GM12878 (cell line): ENCODE measurements at regions not wholly inside any gene's neighbourhood (a gene's known extent, or its start where the extent isn't known, plus 50 kb on each side); places are given as distances from the start of the nearest gene placed in this dataset.
"Not testable (repeated sequence)": the region's sequence is repeated elsewhere in the genome, so short reads cannot be mapped to it uniquely, and the experiment has no call there.

Experiments used
- ATAC-seq: fragments of 200-7000 bp; cut with Tn5 transposase; 3 replicates; pipeline ENCODE4 v1.9.1; 2020; ENCODE audit warnings: mild to moderate bottlenecking, moderate library complexity
- BruUV-seq: library from RNA; stranded (reverse); fragments of 400-500 nt; replicated peaks from 2 replicates; lab custom pipeline; 2021; lab: Mats Ljungman, UMichigan
- CTCF ChIA-PET: fragments of 300-600 bp; sonication (Branson Sonifier 250); formaldehyde crosslinking; extraction: SDS; loops from one replicate; lab custom pipeline; 2021; ENCODE audit warnings: inconsistent platforms; lab: Yijun Ruan, JAX
- POLR2A ChIA-PET: fragments of 350-600 bp; formaldehyde crosslinking; extraction: SDS; loops from one replicate; lab custom pipeline; 2021; ENCODE audit warnings: inconsistent platforms; lab: Charles Lee
- RAD21 ChIA-PET: fragments of 300-600 bp; sonication (Branson Sonifier 250); formaldehyde crosslinking; loops from one replicate; lab custom pipeline; 2023; ENCODE audit warnings: antibody characterized with exemption; ENCODE audit not compliant: unreplicated experiment; lab: Charles Lee
- SMC1A ChIA-PET: fragments of 300-600 bp; sonication (Branson Sonifier 250); formaldehyde crosslinking; loops from one replicate; lab custom pipeline; 2023; ENCODE audit not compliant: unreplicated experiment, uncharacterized antibody; lab: Charles Lee
- DNase-seq: peaks from one replicate; pipeline ENCODE4 v3.0.0-alpha.2; 2011; ENCODE audit warnings: low read depth, low spot score
- FAIRE-seq: peaks from 3 replicates; lab custom pipeline; 2011; peaks lifted over from hg19 to GRCh38; lab: Jason Lieb, UNC
- H2AFZ ChIP-seq: 2 replicates; pipeline ENCODE4 v1.6.0; 2011; ENCODE audit warnings: low read depth, low read length, control low read depth; ENCODE audit not compliant: control insufficient read depth
- H3K27ac ChIP-seq: 2 replicates; pipeline ENCODE4 v1.5.1; 2011; ENCODE audit warnings: control low read depth; ENCODE audit not compliant: control insufficient read depth, insufficient read depth
- H3K27me3 ChIP-seq, 2 experiments: replicated peaks in 1 of 2; 2 replicates each; pipeline versions ENCODE4 v1.6.0 to v1.6.1; 2011; ENCODE audit warnings: low read length in 1 of 2; ENCODE audit not compliant: control insufficient read depth in 2 of 2, insufficient read depth in 2 of 2
- H3K36me3 ChIP-seq, 2 experiments: 2 replicates each; pipeline ENCODE4 v1.5.1; 2011; ENCODE audit warnings: low read length in 1 of 2; ENCODE audit not compliant: control insufficient read depth in 2 of 2, insufficient read depth in 2 of 2
- H3K4me1 ChIP-seq: 2 replicates; pipeline ENCODE4 v1.6.1; 2011; ENCODE audit warnings: mild to moderate bottlenecking, low read length, moderate library complexity, mixed read lengths; ENCODE audit not compliant: control insufficient read depth, insufficient read depth
- H3K4me2 ChIP-seq: 2 replicates; pipeline ENCODE4 v1.6.0; 2011; ENCODE audit warnings: control low read depth; ENCODE audit not compliant: control insufficient read depth, insufficient read depth
- H3K4me3 ChIP-seq: fragments of 200-600 bp; sonication (generic); 2 replicates; pipeline ENCODE4 v1.5.1; 2016
- H3K79me2 ChIP-seq: 2 replicates; pipeline ENCODE4 v1.6.0; 2011; ENCODE audit warnings: low read length; ENCODE audit not compliant: control insufficient read depth, insufficient read depth
- H3K9ac ChIP-seq: 2 replicates; pipeline ENCODE4 v1.8.0; 2011; ENCODE audit warnings: low read length, control low read depth, mixed read lengths; ENCODE audit not compliant: control insufficient read depth, insufficient read depth
- H3K9me3 ChIP-seq: replicated peaks from 3 replicates; pipeline ENCODE4 v1.5.1; 2011; ENCODE audit warnings: mild to moderate bottlenecking, low read length; ENCODE audit not compliant: control insufficient read depth, insufficient read depth
- H4K20me1 ChIP-seq: 2 replicates; pipeline ENCODE4 v1.6.0; 2011; ENCODE audit not compliant: control insufficient read depth, insufficient read depth
- ASH2L ChIP-seq: fragments of 300-600, 200-600 bp; sonication (generic); IDR thresholded peaks from 2 replicates; pipeline ENCODE4 v1.6.1; 2017; ENCODE audit warnings: low read depth, mild to moderate bottlenecking, borderline replicate concordance
- ATF7 ChIP-seq: fragments of 450-650 bp; IDR thresholded peaks from 2 replicates; pipeline ENCODE4 v1.6.1; 2016; ENCODE audit warnings: low read depth, mild to moderate bottlenecking
- BCLAF1 ChIP-seq: fragments of 450-650 bp; IDR thresholded peaks from 2 replicates; pipeline ENCODE4 v1.6.1; 2017; ENCODE audit warnings: antibody characterized with exemption, mild to moderate bottlenecking, moderate library complexity
- CREM ChIP-seq: IDR thresholded peaks from 2 replicates; pipeline ENCODE4 v1.6.1; 2014; ENCODE audit warnings: antibody characterized with exemption, low read depth
- E2F8 ChIP-seq: fragments of 450-650 bp; IDR thresholded peaks from 2 replicates; pipeline ENCODE4 v1.6.1; 2018; ENCODE audit warnings: mild to moderate bottlenecking, low read depth, moderate library complexity; ENCODE audit not compliant: partially characterized antibody
- EP300 ChIP-seq, 2 experiments: fragments of 150-350 bp in 1 of 2; IDR thresholded peaks; 2 replicates each; pipeline ENCODE4 v1.6.1; 2011 to 2012; ENCODE audit warnings: low read depth in 2 of 2, low read length in 2 of 2, borderline replicate concordance in 1 of 2, improper control_type of control experiment in 1 of 2, inconsistent platforms in 1 of 2; ENCODE audit not compliant: control insufficient read depth in 1 of 2
- IRF5 ChIP-seq: fragments of 450-650 bp; IDR thresholded peaks from 2 replicates; pipeline ENCODE4 v1.6.1; 2017; ENCODE audit warnings: borderline replicate concordance
- NRF1 ChIP-seq: conservative IDR thresholded peaks from 2 replicates; pipeline ENCODE4 v1.6.1; 2011; ENCODE audit warnings: mild to moderate bottlenecking, low read depth, low read length, improper control_type of control experiment
- RUNX3 ChIP-seq: IDR thresholded peaks from 2 replicates; pipeline ENCODE4 v1.6.1; 2012; ENCODE audit warnings: low read length, inconsistent platforms
- WRNIP1 ChIP-seq: IDR thresholded peaks from 2 replicates; pipeline ENCODE4 v1.6.1; 2011; ENCODE audit warnings: low read depth, low read length, improper control_type of control experiment, borderline replicate concordance
- ZBED1 ChIP-seq: IDR thresholded peaks from 2 replicates; pipeline ENCODE4 v1.6.1; 2016; ENCODE audit warnings: borderline replicate concordance
- WGBS: methylation state at CpG from one replicate; pipeline ENCODE4 v1.1.6; 2016; ENCODE audit warnings: low lambda C conversion rate; ENCODE audit not compliant: insufficient replicate concordance, insufficient coverage; ENCODE audit errors: missing lambda C conversion rate; 5-methylcytosine and 5-hydroxymethylcytosine counted together
- in situ Hi-C: fragments of 300-500 bp; cut with MboI; formaldehyde crosslinking; loops from 9 replicates; pipeline ENCODE4 v1.14.3; 2018; ENCODE audit warnings: mixed read lengths
- intact Hi-C: fragments of 100-400 bp; cut with micrococcal nuclease; formaldehyde crosslinking; loops from one replicate; pipeline ENCODE4 v1.14.2; 2022; ENCODE audit not compliant: unreplicated experiment

- intact Hi-C loops, H2AFZ ChIP-seq, H3K27me3 ChIP-seq, FAIRE-seq, H3K4me2 ChIP-seq, H3K36me3 ChIP-seq, H4K20me1 ChIP-seq, SMC1A ChIA-PET, RAD21 ChIA-PET, DNase-seq, H3K4me1 ChIP-seq, H3K79me2 ChIP-seq, ATAC-seq, H3K9ac ChIP-seq, in situ Hi-C loops, H3K4me3 ChIP-seq, BruUV-seq, H3K9me3 ChIP-seq, H3K27ac ChIP-seq, POLR2A ChIA-PET: not testable (repeated sequence)
- CTCF ChIA-PET: interaction anchor here (0.7 kb wide), 1 partner anchor 95 kb away, joined by 3 read pairs; no protein-coding TSS in a partner anchor
- 19% methylated on average over 3 of the region's 3 CpGs for WGBS
Observed at GRCh38 chr20:10124883-10125282, 90.1 kb downstream of the ANKEF1 start.

GRCh38 chr20:10125757-10126156 is 91.0 kb downstream of the ANKEF1 start:
- Histone ChIP-seq H2AFZ (no peak overlapping the region), H4K20me1 (no peaks in the 10 kb centered on the region), H3K4me2 (no peak overlapping the region), H3K79me2 (no peaks in the 10 kb centered on the region), H3K27me3 (no peaks in the 10 kb centered on the region), H3K36me3 (no peaks in the 10 kb centered on the region), H3K4me3 (no peak overlapping the region), H3K27ac (no peak overlapping the region), H3K9ac (no peak overlapping the region), H3K4me1 (no peaks in the 10 kb centered on the region), H3K9me3 (no peaks in the 10 kb centered on the region; the same call in 2 of the 3 replicates)
- FAIRE-seq (no peak), ATAC-seq (no peak), DNase-seq (no peak)
- BruUV-seq: no TSS peak
- RAD21 ChIA-PET: no interaction called here
- CTCF ChIA-PET: no interaction called here
- in situ Hi-C loops: no loop called here
- 27% methylated on average over 1 of the region's 1 CpG for WGBS
- SMC1A ChIA-PET: no interaction called here
- POLR2A ChIA-PET: no interaction called here
- intact Hi-C loops: no loop called here
- TF ChIP-seq E2F8 (no peak), WRNIP1 (no peak), BCLAF1 (no peak), RUNX3 (no peak), IRF5 (no peak), EP300 (IDR thresholded peaks at IDR 0.05; ENCODE audit: borderline replicate concordance in 1 of 2, control insufficient read depth in 1 of 2, low read depth in 2 of 2, low read length in 2 of 2) (no peak), ATF7 (no peak), ASH2L (no peak), ZBED1 (no peak), CREM (no peak), NRF1 (no peak)
